GM19467 (cell line): ENCODE measurements at regions not wholly inside any gene's neighbourhood (a gene's known extent, or its start where the extent isn't known, plus 50 kb on each side); places are given as distances from the start of the nearest gene placed in this dataset.

Source experiments
- ATAC-seq: cut with Tn5 transposase; IDR thresholded peaks from one replicate; pipeline ENCODE4 v1.9.1; 2021; ENCODE audit warnings: mild to moderate bottlenecking, moderate library complexity; ENCODE audit not compliant: unreplicated experiment

- no peak for ATAC-seq
These were observed 617.0 kb downstream of the VRK1 start for GRCh38 chr14:97413966-97414717.

GRCh38 chr14:97414718-97415098 lies 617.5 kb downstream of the VRK1 start:
- no peak for ATAC-seq

DNA sequence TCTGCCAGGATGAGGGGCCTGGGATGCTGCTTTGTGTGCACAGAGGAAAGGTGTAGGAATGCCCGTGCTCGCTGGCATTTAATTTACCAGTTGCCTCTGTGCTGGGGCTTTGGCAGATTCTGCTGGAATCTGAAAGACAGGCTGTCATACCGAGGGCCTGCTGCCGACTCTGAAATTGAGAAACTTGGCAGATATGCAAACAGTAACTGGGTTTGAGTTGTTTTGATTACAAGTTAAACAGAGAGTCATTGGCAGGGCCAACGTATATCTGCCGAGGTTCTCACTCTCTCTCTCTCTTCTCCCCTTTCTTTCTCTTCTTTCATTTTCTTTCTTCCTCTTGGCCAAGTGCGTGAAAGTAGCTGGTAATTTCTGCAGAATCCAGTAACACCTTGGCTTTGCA lies 618.7 kb downstream of the VRK1 start:
- ATAC-seq = no peak

- ATAC-seq = no peak
These were observed 619.4 kb downstream of the VRK1 start for GRCh38 chr14:97416550-97416949.

GRCh38 chr14:97417331-97417730 lies 620.1 kb downstream of the VRK1 start:
- no peak for ATAC-seq

GRCh38 chr14:97420211-97420610 lies 623.0 kb downstream of the VRK1 start:
- no peak for ATAC-seq

- no peak for ATAC-seq
These were observed 629.6 kb downstream of the VRK1 start for GRCh38 chr14:97426776-97427175.

DNA sequence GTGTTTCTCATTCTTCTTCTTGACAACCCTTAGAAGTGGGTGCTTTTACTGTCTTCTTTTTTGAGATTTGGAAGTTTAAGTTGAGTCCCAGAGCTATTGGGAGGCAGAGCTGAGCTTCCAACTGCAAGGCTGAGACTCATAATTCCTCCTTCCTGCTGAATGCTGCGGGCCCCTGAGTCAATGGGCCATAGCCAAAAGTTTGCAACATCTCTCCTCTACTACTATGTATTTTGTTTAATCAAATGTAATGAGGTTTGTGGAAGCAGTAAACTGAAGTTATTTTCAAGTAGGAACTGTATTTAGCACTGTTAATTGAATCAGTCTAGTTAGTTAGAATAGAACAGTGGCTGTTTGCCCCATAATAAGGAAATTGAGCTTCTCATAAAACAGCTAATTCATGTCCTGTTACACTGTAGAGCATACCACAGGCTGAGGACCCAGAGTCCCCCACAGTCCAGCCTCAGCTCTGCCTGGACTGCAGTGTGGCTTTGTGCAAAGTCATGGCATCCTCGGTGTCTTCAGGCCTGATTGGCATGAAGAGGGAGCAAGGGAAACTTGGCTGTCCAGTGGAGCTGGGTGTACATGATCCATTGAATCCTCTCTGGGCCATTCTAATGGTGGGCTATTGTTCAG lies 631.7 kb downstream of the VRK1 start:
- ATAC-seq = no peak

DNA sequence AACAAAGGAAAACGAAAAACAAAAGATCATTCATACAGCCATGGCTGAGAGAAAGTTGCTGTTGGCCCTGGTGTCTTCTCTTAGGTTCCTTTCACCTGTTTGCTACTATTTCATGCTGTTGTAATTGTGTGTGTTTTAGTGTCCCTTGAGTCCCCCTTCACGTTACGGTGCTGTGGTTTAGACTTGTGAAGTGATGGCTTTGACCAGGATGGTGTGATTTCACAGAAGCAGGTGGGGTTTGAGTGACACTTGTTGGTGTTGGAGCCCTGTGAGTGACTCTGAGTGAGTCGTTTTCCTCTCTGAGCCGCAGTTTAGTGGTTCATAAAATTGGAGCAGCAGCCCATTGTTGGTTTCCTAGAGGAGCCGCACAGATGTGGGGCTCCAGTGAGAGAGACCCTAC lies 635.4 kb downstream of the VRK1 start:
- no peak for ATAC-seq

DNA sequence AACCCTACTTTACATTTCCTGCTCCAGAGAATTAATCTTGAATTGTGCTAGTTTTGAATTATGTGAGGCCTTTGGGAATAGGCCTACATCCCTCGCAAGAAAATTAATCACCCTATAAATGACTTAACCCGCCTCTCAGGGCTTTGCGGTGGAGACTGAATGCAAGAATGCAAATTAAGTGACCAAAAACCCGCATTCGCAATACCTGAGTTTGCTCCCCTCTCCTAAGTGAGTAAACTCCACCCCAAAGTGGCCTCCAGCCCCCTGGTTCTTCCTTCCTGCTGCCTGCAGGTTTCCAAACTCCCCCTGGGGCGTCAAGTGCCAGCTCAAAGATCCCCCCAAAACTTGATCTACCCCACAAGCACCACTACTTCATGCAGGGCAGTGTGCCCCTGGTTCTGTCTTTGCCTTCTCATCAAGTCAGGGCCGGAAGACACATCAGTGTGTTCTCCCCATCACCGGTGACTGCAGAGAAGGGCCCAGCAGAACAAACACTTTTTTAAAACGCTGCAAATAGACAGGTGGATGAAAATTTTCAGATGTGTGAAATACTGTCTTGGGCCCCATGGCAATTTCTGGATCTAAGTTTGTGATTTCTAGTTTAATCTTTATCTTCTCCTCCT lies 644.7 kb downstream of the VRK1 start:
- no peak for ATAC-seq

DNA sequence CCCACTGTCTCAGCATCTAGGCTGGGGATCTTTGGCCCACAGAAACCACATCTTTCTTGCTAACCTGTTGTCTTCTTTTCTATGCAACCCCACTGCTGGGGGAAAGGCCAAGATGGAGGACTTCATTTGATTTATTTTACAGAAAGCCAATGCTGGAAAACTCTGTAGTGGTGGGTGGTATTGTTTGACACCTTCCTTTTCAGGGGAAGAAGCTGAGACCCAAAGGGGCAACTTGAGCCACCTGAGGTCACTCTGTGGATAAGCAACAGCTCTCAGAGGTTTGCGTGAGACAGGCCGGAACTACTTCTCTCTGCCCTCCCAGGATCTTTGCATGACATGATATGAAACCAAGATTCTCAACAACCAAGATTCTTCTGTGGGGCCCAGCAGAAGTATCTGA lies 645.2 kb downstream of the VRK1 start:
- ATAC-seq = no peak

- ATAC-seq = no peak
These were observed 646.2 kb downstream of the VRK1 start for GRCh38 chr14:97443412-97443811.

GRCh38 chr14:97444248-97444647 lies 647.1 kb downstream of the VRK1 start:
- no peak for ATAC-seq

DNA sequence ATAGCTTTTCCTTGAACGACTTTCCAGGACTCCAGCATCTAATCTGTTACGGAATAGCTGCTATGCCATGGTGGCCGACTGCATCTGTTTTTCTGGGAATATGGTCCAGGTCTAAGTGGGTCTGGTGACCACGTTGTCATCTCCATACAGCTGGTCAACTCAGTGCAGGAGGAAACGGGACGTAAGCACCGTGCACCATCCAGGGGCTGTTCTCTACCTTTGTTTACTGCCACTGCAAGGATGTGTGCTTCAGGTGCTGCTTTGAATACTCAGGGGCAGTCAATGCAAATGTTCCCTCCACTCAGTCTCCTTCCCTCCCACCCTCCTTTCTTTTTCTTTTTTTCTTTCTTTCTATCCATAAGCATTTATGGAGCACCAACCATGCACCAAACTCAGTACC lies 648.2 kb downstream of the VRK1 start:
- ATAC-seq = no peak

DNA sequence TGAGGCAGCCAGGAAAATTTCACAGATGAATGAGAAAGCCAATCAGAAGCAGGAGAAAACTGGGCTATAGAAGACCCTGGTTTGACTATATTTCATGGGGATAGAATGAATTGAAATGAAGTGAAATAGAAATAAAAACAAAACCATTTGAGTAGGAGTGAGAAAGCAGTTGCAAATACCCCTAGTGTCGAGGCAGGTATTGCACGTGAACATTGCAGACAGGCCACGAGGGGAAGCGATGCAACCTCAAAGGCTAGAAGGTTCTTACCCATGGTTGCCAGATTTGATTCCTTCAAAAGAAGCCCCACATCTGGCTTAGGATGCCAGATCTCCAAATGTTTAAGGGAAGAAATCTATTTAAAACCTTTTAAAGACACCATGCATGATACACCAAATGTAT lies 648.9 kb downstream of the VRK1 start:
- no peak for ATAC-seq

GRCh38 chr14:97452314-97452713 lies 655.1 kb downstream of the VRK1 start:
- ATAC-seq = no peak

- ATAC-seq = no peak
These were observed 656.8 kb downstream of the VRK1 start for GRCh38 chr14:97453991-97454390.

- ATAC-seq = no peak
These were observed 659.3 kb downstream of the VRK1 start for GRCh38 chr14:97456462-97456861.

- no peak for ATAC-seq
These were observed 659.8 kb downstream of the VRK1 start for GRCh38 chr14:97456958-97457357.

- no peak for ATAC-seq
These were observed 660.4 kb downstream of the VRK1 start for GRCh38 chr14:97457575-97458085.

DNA sequence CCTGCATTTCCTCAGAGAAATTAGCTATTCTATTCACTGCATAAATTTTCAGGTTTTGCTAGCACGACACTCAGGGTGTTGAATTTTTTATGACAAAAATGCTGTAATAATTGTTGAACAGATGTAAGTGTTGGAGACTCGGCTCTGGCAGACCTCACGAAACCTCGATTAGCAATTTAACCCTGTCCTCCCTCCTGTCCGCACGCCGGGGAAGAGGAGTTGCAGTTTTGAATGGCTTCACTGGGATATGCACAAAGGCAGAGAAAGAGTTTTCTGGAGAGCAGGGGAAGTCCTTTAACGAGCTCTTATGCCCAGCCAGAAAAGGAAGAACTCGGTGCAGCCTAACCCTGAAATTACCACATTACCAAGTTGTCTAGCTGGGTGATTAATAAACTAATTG lies 661.1 kb downstream of the VRK1 start:
- ATAC-seq = no peak
